ENCODE measurements at regions not wholly inside any gene's neighbourhood (a gene's known extent, or its start where the extent isn't known, plus 50 kb on each side); places are given as distances from the start of the nearest gene placed in this dataset.
A peak's percentile ranks its signal among the peaks of the same experiment; 100 is the strongest.

DNA sequence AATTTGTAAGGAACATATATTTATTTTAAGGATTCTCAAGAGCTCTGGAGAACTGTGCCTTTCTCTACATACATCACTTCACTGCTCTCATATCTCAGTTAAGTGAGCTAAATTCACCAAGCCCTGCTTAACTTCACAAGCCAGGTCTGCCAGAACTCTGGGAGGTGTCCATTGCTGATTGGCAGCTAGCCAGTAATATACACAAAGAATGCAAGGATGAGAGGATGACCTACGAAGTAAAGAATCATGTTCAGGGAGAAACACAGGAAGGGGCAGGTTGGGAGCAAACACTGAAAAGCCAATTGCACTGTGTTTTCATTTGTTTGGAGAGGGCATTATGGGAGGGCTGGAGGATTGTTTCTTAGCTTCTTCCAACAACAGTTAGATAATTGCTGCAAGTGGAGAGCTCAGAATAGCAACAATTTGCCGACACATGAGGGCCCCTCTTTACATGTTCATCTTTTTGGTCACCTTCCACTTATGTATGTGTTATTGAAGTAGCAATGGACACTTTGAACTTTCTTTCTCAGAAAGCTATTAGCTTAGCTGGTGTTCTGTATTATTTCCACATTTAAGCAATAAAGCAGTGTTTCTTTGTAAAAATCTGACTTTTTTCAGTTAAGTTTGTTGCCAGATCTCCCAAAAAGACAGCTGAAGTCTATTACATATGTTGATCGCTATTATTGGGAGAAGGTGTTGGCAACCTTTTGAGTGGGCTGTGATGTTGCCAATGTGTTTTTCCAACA, 254.8 kb downstream of the LTN1 start:
- Histone ChIP-seq H3K79me2 (ENCODE audit: control insufficient read depth, insufficient read depth, low read length) (no peaks in the 10 kb centered on the region), H3K9ac (ENCODE audit: control insufficient read depth, extremely low read depth, insufficient read depth, low read length) (no peak overlapping the region), H3K36me3 (ENCODE audit: control insufficient read depth in 2 of 2, extremely low read depth in 1 of 2, insufficient read depth in 2 of 2, low read length in 2 of 2) (no peaks in the 10 kb centered on the region), H3K9me1 (ENCODE audit: control insufficient read depth, extremely low read depth, insufficient read depth, low read length) (no peaks in the 10 kb centered on the region), H3K27ac (ENCODE audit: control insufficient read depth, insufficient read depth, low read length) (no peak overlapping the region), H3K27me3 (ENCODE audit: control insufficient read depth, extremely low read depth, insufficient read depth, low read length) (no peaks in the 10 kb centered on the region), H3K4me3 (ENCODE audit: control insufficient read depth in 2 of 3, extremely low read depth in 1 of 3, insufficient read depth in 2 of 3, low read depth in 1 of 3, low read length in 3 of 3) (no peak overlapping the region), H4K20me1 (ENCODE audit: control insufficient read depth, extremely low read depth, insufficient read depth, low read length) (no peaks in the 10 kb centered on the region), H3K9me3 (ENCODE audit: control insufficient read depth, low read depth, low read length) (no peaks in the 10 kb centered on the region), H3K4me1 (ENCODE audit: control insufficient read depth, extremely low read depth, insufficient read depth, low read length) (peaks cover 19% of the 10 kb centered on the region), H2AFZ (ENCODE audit: control insufficient read depth, low read length) (peak overlapping the region; percentile 41), H3K4me2 (ENCODE audit: control insufficient read depth, extremely low read depth, insufficient read depth, low read depth, low read length) (no peak overlapping the region)
- DNase-seq (ENCODE audit: low read depth, low spot score) (no peak), FAIRE-seq (peak; percentile 72)
- TF ChIP-seq EZH2 (IDR thresholded peaks at IDR 0.05; ENCODE audit: low read length): no peak
- TF ChIP-seq, protein P1, sequence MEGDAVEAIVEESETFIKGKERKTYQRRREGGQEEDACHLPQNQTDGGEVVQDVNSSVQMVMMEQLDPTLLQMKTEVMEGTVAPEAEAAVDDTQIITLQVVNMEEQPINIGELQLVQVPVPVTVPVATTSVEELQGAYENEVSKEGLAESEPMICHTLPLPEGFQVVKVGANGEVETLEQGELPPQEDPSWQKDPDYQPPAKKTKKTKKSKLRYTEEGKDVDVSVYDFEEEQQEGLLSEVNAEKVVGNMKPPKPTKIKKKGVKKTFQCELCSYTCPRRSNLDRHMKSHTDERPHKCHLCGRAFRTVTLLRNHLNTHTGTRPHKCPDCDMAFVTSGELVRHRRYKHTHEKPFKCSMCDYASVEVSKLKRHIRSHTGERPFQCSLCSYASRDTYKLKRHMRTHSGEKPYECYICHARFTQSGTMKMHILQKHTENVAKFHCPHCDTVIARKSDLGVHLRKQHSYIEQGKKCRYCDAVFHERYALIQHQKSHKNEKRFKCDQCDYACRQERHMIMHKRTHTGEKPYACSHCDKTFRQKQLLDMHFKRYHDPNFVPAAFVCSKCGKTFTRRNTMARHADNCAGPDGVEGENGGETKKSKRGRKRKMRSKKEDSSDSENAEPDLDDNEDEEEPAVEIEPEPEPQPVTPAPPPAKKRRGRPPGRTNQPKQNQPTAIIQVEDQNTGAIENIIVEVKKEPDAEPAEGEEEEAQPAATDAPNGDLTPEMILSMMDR (optimal IDR thresholded peaks at IDR 0.05 in 1 of 3, IDR thresholded peaks at IDR 0.05 in 1 of 3, conservative IDR thresholded peaks at IDR 0.05 in 1 of 3; ENCODE audit: extremely low read depth in 1 of 3, insufficient read depth in 2 of 3, low read length in 3 of 3): no peak
- dilution Hi-C loops (cut with MboI; ENCODE audit: extremely low pct_ligation_motif_present, low sequenced_read_pairs): no loop called here

DNA sequence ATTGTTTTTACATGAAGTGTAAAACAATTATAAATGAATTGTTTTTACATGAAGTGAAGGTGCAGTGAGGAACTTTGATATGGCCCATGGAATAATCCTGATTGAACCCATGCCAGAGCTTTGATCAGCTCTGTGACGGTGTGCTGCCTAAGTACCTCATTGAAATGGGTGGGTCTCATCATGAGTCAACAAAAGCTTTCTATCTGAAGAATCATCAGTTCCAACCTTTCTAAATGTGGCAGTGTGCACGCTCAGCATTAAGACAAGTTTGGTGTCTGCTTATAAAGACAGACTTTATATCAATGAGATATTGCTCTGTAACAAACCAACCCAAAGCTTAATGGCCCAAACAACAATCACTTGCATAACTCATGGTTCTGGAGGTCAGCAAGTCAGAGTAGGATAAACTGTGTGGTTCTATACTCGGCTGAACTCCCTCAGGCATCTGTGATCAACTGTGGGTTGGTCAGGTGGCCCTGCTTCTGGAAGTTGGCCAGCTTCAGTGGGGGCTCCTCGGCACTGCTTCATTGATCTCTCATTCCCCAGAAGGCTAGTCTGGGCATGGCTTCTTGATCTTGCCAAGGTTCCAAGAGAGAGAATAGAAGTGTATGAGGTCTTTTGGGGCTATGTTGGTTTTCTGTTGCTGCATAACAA, 258.0 kb downstream of the LTN1 start:
- dilution Hi-C loops (cut with MboI; ENCODE audit: extremely low pct_ligation_motif_present, low sequenced_read_pairs): no loop called here
- no peaks in the 10 kb centered on the region for H3K79me2 ChIP-seq (ENCODE audit: control insufficient read depth, insufficient read depth, low read length)
- peak overlapping the region; percentile 48 for H3K27ac ChIP-seq (ENCODE audit: control insufficient read depth, insufficient read depth, low read length)

More for the DNA sequence above, 258.0 kb downstream of the LTN1 start:
- peak overlapping the region; percentile 17 for H2AFZ ChIP-seq (ENCODE audit: control insufficient read depth, low read length)
- H3K9me1 ChIP-seq (ENCODE audit: control insufficient read depth, extremely low read depth, insufficient read depth, low read length): no peaks in the 10 kb centered on the region
- no peaks in the 10 kb centered on the region for H3K36me3 ChIP-seq (ENCODE audit: control insufficient read depth in 2 of 2, extremely low read depth in 1 of 2, insufficient read depth in 2 of 2, low read length in 2 of 2)
- peaks cover 6% of the 10 kb centered on the region for H3K9me3 ChIP-seq (ENCODE audit: control insufficient read depth, low read depth, low read length)
- DNase-seq (ENCODE audit: low read depth, low spot score): no peak
- no peaks in the 10 kb centered on the region for H4K20me1 ChIP-seq (ENCODE audit: control insufficient read depth, extremely low read depth, insufficient read depth, low read length)
- peaks cover 19% of the 10 kb centered on the region for H3K4me1 ChIP-seq (ENCODE audit: control insufficient read depth, extremely low read depth, insufficient read depth, low read length)
- H3K9ac ChIP-seq (ENCODE audit: control insufficient read depth, extremely low read depth, insufficient read depth, low read length): peak overlapping the region; percentile 22
- H3K4me2 ChIP-seq (ENCODE audit: control insufficient read depth, extremely low read depth, insufficient read depth, low read depth, low read length): peak overlapping the region; percentile 61
- H3K4me3 ChIP-seq (ENCODE audit: control insufficient read depth in 2 of 3, extremely low read depth in 1 of 3, insufficient read depth in 2 of 3, low read depth in 1 of 3, low read length in 3 of 3): no peak overlapping the region
- TF ChIP-seq EZH2 (IDR thresholded peaks at IDR 0.05; ENCODE audit: low read length): no peak
- TF ChIP-seq, protein P1 (optimal IDR thresholded peaks at IDR 0.05 in 1 of 3, IDR thresholded peaks at IDR 0.05 in 1 of 3, conservative IDR thresholded peaks at IDR 0.05 in 1 of 3; ENCODE audit: extremely low read depth in 1 of 3, insufficient read depth in 2 of 3, low read length in 3 of 3): no peak
- FAIRE-seq: peak; percentile 77
- H3K27me3 ChIP-seq (ENCODE audit: control insufficient read depth, extremely low read depth, insufficient read depth, low read length): no peaks in the 10 kb centered on the region
